GM18867 (cell line): ENCODE measurements at regions not wholly inside any gene's neighbourhood (a gene's known extent, or its start where the extent isn't known, plus 50 kb on each side); places are given as distances from the start of the nearest gene placed in this dataset.
"Not testable (repeated sequence)": the region's sequence is repeated elsewhere in the genome, so short reads cannot be mapped to it uniquely, and the experiment has no call there.

ENCODE experiments used
- ATAC-seq: cut with Tn5 transposase; IDR thresholded peaks from one replicate; pipeline ENCODE4 v1.9.1; 2021; ENCODE audit warnings: mild to moderate bottlenecking, moderate library complexity; ENCODE audit not compliant: unreplicated experiment

GRCh38 chr9:40909821-40910220, 218.7 kb downstream of the FOXD4L6 start:
- no peak for ATAC-seq

GRCh38 chr9:40909111-40909510, 219.4 kb downstream of the FOXD4L6 start:
- ATAC-seq, result not testable (repeated sequence)

- ATAC-seq, result no peak
Measured at GRCh38 chr9:40907657-40908624, 220.5 kb downstream of the FOXD4L6 start.

GRCh38 chr9:40906879-40907278, 221.6 kb downstream of the FOXD4L6 start:
- ATAC-seq, result not testable (repeated sequence)

GRCh38 chr9:40892315-40892714, 236.2 kb downstream of the FOXD4L6 start:
- not testable (repeated sequence) for ATAC-seq

GRCh38 chr9:40885858-40886257, 242.6 kb downstream of the FOXD4L6 start:
- not testable (repeated sequence) for ATAC-seq

- ATAC-seq, result not testable (repeated sequence)
Measured at GRCh38 chr9:40884902-40885490, 243.5 kb downstream of the FOXD4L6 start.

- ATAC-seq, result no peak
Measured at GRCh38 chr9:40884072-40884901, 244.2 kb downstream of the FOXD4L6 start.

GRCh38 chr9:40883423-40884071, 244.9 kb downstream of the FOXD4L6 start:
- not testable (repeated sequence) for ATAC-seq

GRCh38 chr9:40873753-40874295, 254.7 kb downstream of the FOXD4L6 start:
- ATAC-seq, result not testable (repeated sequence)

GRCh38 chr9:40868437-40868836, 260.0 kb downstream of the FOXD4L6 start:
- ATAC-seq, result not testable (repeated sequence)
